CD4-positive, alpha-beta T cell (primary cell): ENCODE measurements at regions not wholly inside any gene's neighbourhood (a gene's known extent, or its start where the extent isn't known, plus 50 kb on each side); places are given as distances from the start of the nearest gene placed in this dataset.
"Not testable (repeated sequence)": the region's sequence is repeated elsewhere in the genome, so short reads cannot be mapped to it uniquely, and the experiment has no call there.

ENCODE experiments used
- ATAC-seq: fragments of 200-7000 bp; cut with Tn5 transposase; one replicate; pipeline ENCODE4 v1.10.0; 2022; ENCODE audit warnings: mild to moderate bottlenecking; ENCODE audit not compliant: poor library complexity
- CTCF ChIA-PET: fragments of 350-600 bp; sonication (Branson Sonifier 250); formaldehyde crosslinking; loops from one replicate; lab custom pipeline; 2021; ENCODE audit warnings: antibody characterized with exemption, inconsistent platforms; lab: Charles Lee
- POLR2A ChIA-PET: fragments of 350-600 bp; sonication (Branson Sonifier 250); formaldehyde crosslinking; loops from one replicate; lab custom pipeline; 2021; ENCODE audit warnings: antibody characterized with exemption, inconsistent platforms; lab: Charles Lee
- DNase-seq, 14 experiments: peaks; one replicate each; pipeline ENCODE4 v3.0.0-alpha.2; 2013 to 2020; ENCODE audit warnings: mixed read lengths in 2 of 14
- H3K27ac ChIP-seq, 2 donors: one replicate each; pipeline versions ENCODE4 v1.5.1 to v1.7.0; 2013; ENCODE audit warnings: low read length in 2 of 2, low read depth in 1 of 2, mild to moderate bottlenecking in 1 of 2
- H3K27me3 ChIP-seq, 2 experiments: 1 replicate in 1 of 2; 2 replicates in 1 of 2; pipeline versions ENCODE4 v1.6.1 to v1.7.0; 2013; ENCODE audit warnings: low read length in 2 of 2, control low read depth in 1 of 2, mild to moderate bottlenecking in 1 of 2, moderate library complexity in 1 of 2; ENCODE audit not compliant: insufficient read depth in 2 of 2, control insufficient read depth in 1 of 2
- H3K36me3 ChIP-seq: one replicate; pipeline ENCODE4 v1.6.1; 2013; ENCODE audit warnings: low read length, control low read depth; ENCODE audit not compliant: insufficient read depth
- H3K4me1 ChIP-seq: one replicate; pipeline ENCODE4 v1.6.1; 2013; ENCODE audit warnings: low read length, control low read depth; ENCODE audit not compliant: insufficient read depth
- H3K4me3 ChIP-seq: one replicate; pipeline ENCODE4 v1.5.1; 2013; ENCODE audit warnings: mild to moderate bottlenecking, low read length, moderate library complexity
- H3K9me3 ChIP-seq, 2 experiments: 1 replicate in 1 of 2; 2 replicates in 1 of 2; pipeline versions ENCODE4 v1.6.1 to v1.7.0; 2013; ENCODE audit warnings: low read length in 2 of 2, mild to moderate bottlenecking in 2 of 2, control low read depth in 1 of 2, moderate library complexity in 1 of 2; ENCODE audit not compliant: control insufficient read depth in 1 of 2, insufficient read depth in 1 of 2
- H3K27ac Mint-ChIP-seq: one replicate; pipeline ENCODE4 v1.8.0; 2020; ENCODE audit warnings: mixed read lengths
- H3K27me3 Mint-ChIP-seq: one replicate; pipeline ENCODE4 v1.8.0; 2021; ENCODE audit warnings: mixed read lengths
- H3K36me3 Mint-ChIP-seq: one replicate; pipeline ENCODE4 v1.8.0; 2021; ENCODE audit warnings: low read depth, mixed read lengths
- H3K4me1 Mint-ChIP-seq: one replicate; pipeline ENCODE4 v1.8.0; 2021; ENCODE audit warnings: low read depth, mixed read lengths
- H3K4me3 Mint-ChIP-seq: one replicate; pipeline ENCODE4 v1.8.0; 2020; ENCODE audit warnings: mild to moderate bottlenecking, mixed read lengths
- H3K9me3 Mint-ChIP-seq: one replicate; pipeline ENCODE4 v1.8.0; 2020; ENCODE audit warnings: mixed read lengths
- intact Hi-C, 2 experiments: fragments of 100-400 bp; cut with DNase I in 1 of 2; cut with micrococcal nuclease in 1 of 2; formaldehyde crosslinking; loops; one replicate each; pipeline versions ENCODE4 v1.15.1 to v1.9.0; 2023 to 2025; cut with DNase I, micrococcal nuclease
- TF ChIP-seq, protein P1 (sequence below): fragments of 200-600 bp; IDR thresholded peaks from one replicate; pipeline ENCODE4 v1.8.0; 2022; ENCODE audit warnings: antibody characterized with exemption, mild to moderate bottlenecking

DNA sequence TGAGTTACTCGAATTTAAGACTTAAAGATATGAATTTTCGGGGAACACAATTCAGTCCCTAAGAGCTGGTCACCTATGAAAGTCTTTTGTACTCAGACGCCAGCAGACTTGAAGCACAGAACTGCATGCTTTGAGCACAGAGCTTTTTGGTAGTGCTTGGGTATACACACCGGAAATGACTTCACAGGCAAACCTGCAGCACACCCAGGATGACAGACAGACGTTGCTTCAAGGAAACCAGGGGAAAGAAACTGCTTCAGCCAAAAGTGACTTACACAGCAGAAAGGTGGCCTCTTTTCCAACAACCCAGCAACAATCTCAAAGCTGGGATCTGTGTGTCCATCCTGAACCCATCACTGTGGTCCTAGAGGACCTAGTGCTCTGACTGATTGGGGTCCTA, 975.1 kb downstream of the AACS start:
- Histone ChIP-seq H3K4me3 (no peak overlapping the region), H3K36me3 (no peaks in the 10 kb centered on the region), H3K9me3 (no peaks in the 10 kb centered on the region), H3K4me1 (no peaks in the 10 kb centered on the region), H3K27ac (no peak overlapping the region), H3K27me3 (no peaks in the 10 kb centered on the region)
- ATAC-seq, result no peak
- Mint-ChIP-seq H3K4me3 (no peak overlapping the region), H3K27me3 (peaks cover 4% of the 10 kb centered on the region), H3K27ac (no peak overlapping the region), H3K36me3 (no peaks in the 10 kb centered on the region), H3K9me3 (peaks cover 7% of the 10 kb centered on the region), H3K4me1 (no peaks in the 10 kb centered on the region)
- CTCF ChIA-PET, result no interaction called here
- DNase-seq, result no peak
- TF ChIP-seq, protein P1, sequence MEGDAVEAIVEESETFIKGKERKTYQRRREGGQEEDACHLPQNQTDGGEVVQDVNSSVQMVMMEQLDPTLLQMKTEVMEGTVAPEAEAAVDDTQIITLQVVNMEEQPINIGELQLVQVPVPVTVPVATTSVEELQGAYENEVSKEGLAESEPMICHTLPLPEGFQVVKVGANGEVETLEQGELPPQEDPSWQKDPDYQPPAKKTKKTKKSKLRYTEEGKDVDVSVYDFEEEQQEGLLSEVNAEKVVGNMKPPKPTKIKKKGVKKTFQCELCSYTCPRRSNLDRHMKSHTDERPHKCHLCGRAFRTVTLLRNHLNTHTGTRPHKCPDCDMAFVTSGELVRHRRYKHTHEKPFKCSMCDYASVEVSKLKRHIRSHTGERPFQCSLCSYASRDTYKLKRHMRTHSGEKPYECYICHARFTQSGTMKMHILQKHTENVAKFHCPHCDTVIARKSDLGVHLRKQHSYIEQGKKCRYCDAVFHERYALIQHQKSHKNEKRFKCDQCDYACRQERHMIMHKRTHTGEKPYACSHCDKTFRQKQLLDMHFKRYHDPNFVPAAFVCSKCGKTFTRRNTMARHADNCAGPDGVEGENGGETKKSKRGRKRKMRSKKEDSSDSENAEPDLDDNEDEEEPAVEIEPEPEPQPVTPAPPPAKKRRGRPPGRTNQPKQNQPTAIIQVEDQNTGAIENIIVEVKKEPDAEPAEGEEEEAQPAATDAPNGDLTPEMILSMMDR, result no peak
- POLR2A ChIA-PET, result no interaction called here
- intact Hi-C loops, result no loop called here

DNA sequence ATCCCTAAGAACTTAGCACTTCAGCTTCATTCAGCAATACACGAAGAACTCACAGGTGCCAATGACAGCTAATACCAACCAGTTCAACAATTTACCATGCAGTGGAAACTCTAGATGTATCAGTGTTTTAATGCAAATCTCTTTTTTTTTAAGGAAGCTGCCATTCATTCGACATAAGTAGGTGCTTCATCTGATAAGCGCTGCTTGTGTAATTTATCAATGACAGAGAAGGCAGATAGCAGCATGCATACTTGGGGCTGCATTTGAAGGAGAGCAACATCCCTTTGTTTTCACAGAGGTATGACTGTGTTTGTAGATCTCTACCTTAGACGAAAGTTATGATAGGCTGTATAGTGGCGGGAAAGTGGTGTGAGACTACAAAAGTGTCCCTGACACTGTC, 977.1 kb downstream of the AACS start:
- intact Hi-C loops, result no loop called here
- H3K4me3 ChIP-seq, result no peak overlapping the region
- no peaks in the 10 kb centered on the region for H3K4me1 ChIP-seq
- ChIA-PET POLR2A (no interaction called here), CTCF (no interaction called here)
- H3K27ac Mint-ChIP-seq, result no peak overlapping the region
- TF ChIP-seq, protein P1, result no peak
- H3K4me1 Mint-ChIP-seq, result no peaks in the 10 kb centered on the region
- DNase-seq (no peak), ATAC-seq (no peak)
- H3K27me3 Mint-ChIP-seq, result peaks cover 4% of the 10 kb centered on the region
- peaks cover 16% of the 10 kb centered on the region for H3K9me3 Mint-ChIP-seq
- no peak overlapping the region for H3K27ac ChIP-seq
- no peaks in the 10 kb centered on the region for H3K9me3 ChIP-seq
- no peaks in the 10 kb centered on the region for H3K36me3 ChIP-seq
- no peaks in the 10 kb centered on the region for H3K27me3 ChIP-seq
- no peaks in the 10 kb centered on the region for H3K36me3 Mint-ChIP-seq
- H3K4me3 Mint-ChIP-seq, result no peak overlapping the region

DNA sequence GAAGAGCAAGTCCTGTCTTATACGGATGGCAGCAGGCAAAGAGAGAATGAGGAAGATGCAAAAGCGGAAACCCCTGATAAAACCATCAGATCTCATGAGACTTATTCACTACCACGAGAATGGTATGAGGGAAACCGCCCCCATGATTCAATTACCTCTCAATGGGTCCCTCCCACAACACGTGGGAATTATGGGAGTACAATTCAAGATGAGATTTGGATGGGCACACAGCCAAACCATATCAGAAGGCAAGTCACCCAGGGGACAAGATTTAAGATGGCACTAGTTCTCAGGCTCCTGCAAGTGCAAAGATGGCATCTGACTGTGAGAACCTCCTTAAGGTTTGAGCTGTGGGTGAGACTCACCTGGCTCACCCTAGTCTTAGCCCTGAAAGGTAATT, 984.3 kb downstream of the AACS start:
- POLR2A ChIA-PET, ATAC-seq, H3K27ac Mint-ChIP-seq, H3K36me3 ChIP-seq, H3K4me1 Mint-ChIP-seq, H3K9me3 Mint-ChIP-seq, H3K4me3 ChIP-seq, H3K27me3 ChIP-seq, DNase-seq, H3K9me3 ChIP-seq, H3K27ac ChIP-seq, CTCF ChIA-PET, intact Hi-C loops, H3K4me1 ChIP-seq, H3K27me3 Mint-ChIP-seq, H3K36me3 Mint-ChIP-seq, H3K4me3 Mint-ChIP-seq: not testable (repeated sequence)

DNA sequence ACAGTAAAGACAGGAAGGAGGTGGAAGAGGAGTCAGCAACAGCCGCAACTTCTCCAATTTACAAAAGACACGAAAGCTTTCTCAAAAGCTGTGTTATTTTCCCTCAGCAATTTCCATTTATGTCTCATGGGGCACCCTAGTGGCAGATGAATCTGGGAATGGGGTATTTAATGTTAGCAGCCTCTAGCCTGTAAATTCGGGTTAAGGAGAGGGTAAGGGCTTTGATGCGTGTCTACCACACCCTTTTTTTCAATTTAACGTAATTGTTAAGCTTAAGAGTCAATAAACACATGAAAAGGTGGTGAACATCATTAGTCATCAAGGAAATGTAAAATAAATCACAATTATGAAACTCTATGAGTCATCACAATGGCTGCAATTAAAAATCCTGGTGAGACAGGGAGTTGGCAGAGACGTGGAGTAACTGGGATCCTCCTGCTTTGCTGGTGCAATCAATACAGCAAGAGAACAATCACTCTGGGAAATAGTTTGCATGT, 986.4 kb downstream of the AACS start:
- Histone ChIP-seq H3K27ac (no peak overlapping the region), H3K9me3 (peaks cover 0 to 5% of the 10 kb centered on the region in 2 experiments), H3K27me3 (no peaks in the 10 kb centered on the region), H3K36me3 (no peaks in the 10 kb centered on the region), H3K4me1 (no peaks in the 10 kb centered on the region), H3K4me3 (no peak overlapping the region)
- TF ChIP-seq, protein P1, result no peak
- Mint-ChIP-seq H3K36me3 (no peaks in the 10 kb centered on the region), H3K4me3 (no peak overlapping the region), H3K9me3 (peaks cover 6% of the 10 kb centered on the region), H3K27ac (no peak overlapping the region), H3K4me1 (no peaks in the 10 kb centered on the region), H3K27me3 (no peaks in the 10 kb centered on the region)
- ChIA-PET CTCF (no interaction called here), POLR2A (no interaction called here)
- DNase-seq (no peak), ATAC-seq (no peak)
- intact Hi-C loops, result no loop called here
